ENCODE measurements at regions not wholly inside any gene's neighbourhood (a gene's known extent, or its start where the extent isn't known, plus 50 kb on each side); places are given as distances from the start of the nearest gene placed in this dataset.
A peak's percentile ranks its signal among the peaks of the same experiment; 100 is the strongest.

DNA sequence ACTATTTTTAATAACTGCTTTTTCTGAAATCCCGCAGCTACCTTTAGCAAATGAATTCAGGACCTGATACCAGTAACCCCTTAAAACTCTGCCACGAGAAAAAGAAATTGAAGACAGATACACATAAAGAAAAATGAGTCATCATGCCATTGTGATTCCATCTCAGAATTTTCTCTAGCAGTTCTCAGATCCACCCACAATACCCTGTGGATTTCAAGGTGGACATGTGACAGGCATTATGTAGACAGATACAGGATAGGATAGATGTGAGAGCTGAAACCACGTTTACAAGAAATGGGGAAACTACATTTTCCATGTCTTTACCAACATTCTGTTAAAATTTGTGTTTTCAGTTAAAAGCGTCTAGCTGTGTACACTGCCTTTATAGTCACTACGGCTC is 291.9 kb upstream of the NR2F2 start:
- Histone ChIP-seq H3K27me3 (ENCODE audit: insufficient read depth, poor library complexity, severe bottlenecking) (no peaks in the 10 kb centered on the region), H3K27ac (replicated peaks) (no peak overlapping the region), H3K4me3 (replicated peaks; ENCODE audit: insufficient read depth, low read length) (no peak overlapping the region)
- TF ChIP-seq POLR2AphosphoS5 (IDR thresholded peaks at IDR 0.05; ENCODE audit: low read depth) (no peak), SPI1 (IDR thresholded peaks at IDR 0.05; ENCODE audit: borderline replicate concordance, low read depth) (no peak), GABPA (IDR thresholded peaks at IDR 0.05; ENCODE audit: low read depth) (no peak)
- DNase-seq (ENCODE audit: low read depth in 1 of 2, low spot score in 1 of 2) = no peak

DNA sequence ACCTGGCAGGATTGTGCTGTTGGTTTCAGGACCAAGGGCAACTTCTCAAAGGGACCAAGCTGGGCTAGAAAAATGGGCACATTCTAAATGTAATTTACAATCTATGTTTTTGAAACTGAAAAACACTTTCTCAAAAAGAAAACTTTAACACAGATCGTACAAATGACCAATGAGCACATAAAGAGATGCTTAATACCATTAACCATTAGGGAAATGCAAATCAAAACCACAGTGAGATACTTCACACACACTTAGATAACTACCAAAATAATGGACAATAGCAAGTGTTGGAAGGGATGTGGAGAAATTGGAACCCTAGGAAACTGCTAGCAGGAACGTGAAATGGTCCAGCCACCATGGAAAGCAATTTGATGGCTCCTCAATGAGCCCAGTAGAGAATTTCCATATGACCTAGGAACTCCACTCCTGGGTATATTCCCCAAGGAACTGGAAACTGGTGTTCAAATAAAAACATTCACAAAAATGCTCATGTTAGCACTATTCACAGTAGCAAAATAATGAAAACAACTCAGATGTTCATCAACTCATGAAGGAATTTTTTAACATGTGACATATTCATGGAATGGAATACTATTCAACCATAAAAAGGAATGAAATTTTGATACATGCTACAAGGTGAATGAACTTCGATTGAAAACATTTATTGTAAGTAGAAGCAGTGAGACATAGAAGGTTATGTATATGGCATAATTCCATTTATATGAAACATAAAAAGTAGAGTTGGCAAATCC is 288.3 kb upstream of the NR2F2 start:
- Histone ChIP-seq H3K4me3 (replicated peaks; ENCODE audit: insufficient read depth, low read length) (no peak overlapping the region), H3K27ac (replicated peaks) (peak overlapping the region; percentile 91), H3K27me3 (ENCODE audit: insufficient read depth, poor library complexity, severe bottlenecking) (no peaks in the 10 kb centered on the region)
- no peak for DNase-seq (ENCODE audit: low read depth in 1 of 2, low spot score in 1 of 2)
- TF ChIP-seq SPI1 (IDR thresholded peaks at IDR 0.05; ENCODE audit: borderline replicate concordance, low read depth) (no peak), GABPA (IDR thresholded peaks at IDR 0.05; ENCODE audit: low read depth) (no peak), POLR2AphosphoS5 (IDR thresholded peaks at IDR 0.05; ENCODE audit: low read depth) (no peak)
- TF ChIP-seq, protein P1, sequence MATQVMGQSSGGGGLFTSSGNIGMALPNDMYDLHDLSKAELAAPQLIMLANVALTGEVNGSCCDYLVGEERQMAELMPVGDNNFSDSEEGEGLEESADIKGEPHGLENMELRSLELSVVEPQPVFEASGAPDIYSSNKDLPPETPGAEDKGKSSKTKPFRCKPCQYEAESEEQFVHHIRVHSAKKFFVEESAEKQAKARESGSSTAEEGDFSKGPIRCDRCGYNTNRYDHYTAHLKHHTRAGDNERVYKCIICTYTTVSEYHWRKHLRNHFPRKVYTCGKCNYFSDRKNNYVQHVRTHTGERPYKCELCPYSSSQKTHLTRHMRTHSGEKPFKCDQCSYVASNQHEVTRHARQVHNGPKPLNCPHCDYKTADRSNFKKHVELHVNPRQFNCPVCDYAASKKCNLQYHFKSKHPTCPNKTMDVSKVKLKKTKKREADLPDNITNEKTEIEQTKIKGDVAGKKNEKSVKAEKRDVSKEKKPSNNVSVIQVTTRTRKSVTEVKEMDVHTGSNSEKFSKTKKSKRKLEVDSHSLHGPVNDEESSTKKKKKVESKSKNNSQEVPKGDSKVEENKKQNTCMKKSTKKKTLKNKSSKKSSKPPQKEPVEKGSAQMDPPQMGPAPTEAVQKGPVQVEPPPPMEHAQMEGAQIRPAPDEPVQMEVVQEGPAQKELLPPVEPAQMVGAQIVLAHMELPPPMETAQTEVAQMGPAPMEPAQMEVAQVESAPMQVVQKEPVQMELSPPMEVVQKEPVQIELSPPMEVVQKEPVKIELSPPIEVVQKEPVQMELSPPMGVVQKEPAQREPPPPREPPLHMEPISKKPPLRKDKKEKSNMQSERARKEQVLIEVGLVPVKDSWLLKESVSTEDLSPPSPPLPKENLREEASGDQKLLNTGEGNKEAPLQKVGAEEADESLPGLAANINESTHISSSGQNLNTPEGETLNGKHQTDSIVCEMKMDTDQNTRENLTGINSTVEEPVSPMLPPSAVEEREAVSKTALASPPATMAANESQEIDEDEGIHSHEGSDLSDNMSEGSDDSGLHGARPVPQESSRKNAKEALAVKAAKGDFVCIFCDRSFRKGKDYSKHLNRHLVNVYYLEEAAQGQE (IDR thresholded peaks at IDR 0.05; ENCODE audit: insufficient replicate concordance, low read depth) = no peak
- TF ChIP-seq, protein P2, sequence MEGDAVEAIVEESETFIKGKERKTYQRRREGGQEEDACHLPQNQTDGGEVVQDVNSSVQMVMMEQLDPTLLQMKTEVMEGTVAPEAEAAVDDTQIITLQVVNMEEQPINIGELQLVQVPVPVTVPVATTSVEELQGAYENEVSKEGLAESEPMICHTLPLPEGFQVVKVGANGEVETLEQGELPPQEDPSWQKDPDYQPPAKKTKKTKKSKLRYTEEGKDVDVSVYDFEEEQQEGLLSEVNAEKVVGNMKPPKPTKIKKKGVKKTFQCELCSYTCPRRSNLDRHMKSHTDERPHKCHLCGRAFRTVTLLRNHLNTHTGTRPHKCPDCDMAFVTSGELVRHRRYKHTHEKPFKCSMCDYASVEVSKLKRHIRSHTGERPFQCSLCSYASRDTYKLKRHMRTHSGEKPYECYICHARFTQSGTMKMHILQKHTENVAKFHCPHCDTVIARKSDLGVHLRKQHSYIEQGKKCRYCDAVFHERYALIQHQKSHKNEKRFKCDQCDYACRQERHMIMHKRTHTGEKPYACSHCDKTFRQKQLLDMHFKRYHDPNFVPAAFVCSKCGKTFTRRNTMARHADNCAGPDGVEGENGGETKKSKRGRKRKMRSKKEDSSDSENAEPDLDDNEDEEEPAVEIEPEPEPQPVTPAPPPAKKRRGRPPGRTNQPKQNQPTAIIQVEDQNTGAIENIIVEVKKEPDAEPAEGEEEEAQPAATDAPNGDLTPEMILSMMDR (IDR thresholded peaks at IDR 0.05; ENCODE audit: insufficient read depth, low read length) = no peak

DNA sequence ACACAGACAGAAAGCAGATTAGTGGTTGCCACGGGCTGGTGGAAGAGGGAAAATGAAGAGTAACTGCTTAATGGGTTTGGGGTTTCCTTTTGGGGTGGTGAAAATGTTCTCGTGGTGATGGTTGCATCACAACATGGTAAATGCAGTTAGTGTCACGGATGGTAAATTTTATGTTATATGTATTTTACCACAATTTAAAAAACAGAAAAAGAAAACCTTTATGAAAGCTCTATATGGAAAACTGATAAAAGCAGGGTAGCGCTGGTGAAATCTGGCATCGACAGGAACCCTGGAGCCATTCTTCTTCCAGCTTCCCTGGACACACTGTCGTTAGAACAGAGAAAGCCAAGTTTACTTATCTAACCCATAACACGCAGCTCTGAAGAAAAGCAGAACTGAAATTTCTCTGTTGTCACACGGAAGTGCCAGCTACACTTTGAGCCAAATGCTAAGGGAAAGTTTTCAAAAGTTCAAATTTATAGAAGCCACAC is 287.7 kb upstream of the NR2F2 start:
- DNase-seq (ENCODE audit: low read depth in 1 of 2, low spot score in 1 of 2) = peak; percentile 38 to 80
- Histone ChIP-seq H3K4me3 (replicated peaks; ENCODE audit: insufficient read depth, low read length) (0 out of 2 replicates have a peak overlapping the region, but pooled peaks have one; percentile 4), H3K27me3 (ENCODE audit: insufficient read depth, poor library complexity, severe bottlenecking) (no peaks in the 10 kb centered on the region), H3K27ac (replicated peaks) (peak overlapping the region; percentile 91)
- no peak for TF ChIP-seq GABPA (IDR thresholded peaks at IDR 0.05; ENCODE audit: low read depth)
- TF ChIP-seq POLR2AphosphoS5 (IDR thresholded peaks at IDR 0.05; ENCODE audit: low read depth) = peak; percentile 37; the same call in 1 of the 2 replicates
- TF ChIP-seq, protein P2 (IDR thresholded peaks at IDR 0.05; ENCODE audit: insufficient read depth, low read length) = no peak
- TF ChIP-seq, protein P1 (IDR thresholded peaks at IDR 0.05; ENCODE audit: insufficient replicate concordance, low read depth) = no peak
- TF ChIP-seq SPI1 (IDR thresholded peaks at IDR 0.05; ENCODE audit: borderline replicate concordance, low read depth) = peak; percentile 97

DNA sequence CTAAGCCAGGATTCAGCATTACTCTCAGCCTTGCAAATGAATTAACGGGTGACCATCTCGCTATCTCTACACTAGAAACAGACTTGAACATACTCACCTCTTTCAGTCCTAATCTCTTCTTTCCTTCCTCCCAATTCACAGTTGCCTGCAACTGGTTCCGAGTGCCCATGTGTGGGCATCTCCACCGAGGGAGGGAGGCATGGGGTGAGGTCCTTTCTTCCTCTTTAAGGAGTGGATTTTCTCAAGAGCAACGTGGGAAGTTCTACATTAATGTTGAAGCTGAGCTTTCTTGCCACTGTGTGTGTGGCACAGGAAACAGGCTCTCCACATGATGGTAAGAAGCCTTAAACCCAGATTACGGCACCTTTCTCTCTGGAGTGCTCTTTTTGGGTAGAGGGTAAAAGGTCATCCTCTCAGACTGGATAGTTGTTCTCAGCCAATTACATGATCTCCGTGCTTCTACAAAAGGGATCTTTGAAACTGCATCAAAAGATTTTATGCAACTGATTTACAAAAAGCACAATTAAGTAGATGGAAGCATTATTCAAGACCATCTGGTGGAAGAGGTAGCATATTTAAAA is 286.8 kb upstream of the NR2F2 start:
- peak in 1 of 2 experiments; percentile 77 for DNase-seq (ENCODE audit: low read depth in 1 of 2, low spot score in 1 of 2)
- TF ChIP-seq POLR2AphosphoS5 (IDR thresholded peaks at IDR 0.05; ENCODE audit: low read depth) (no peak), SPI1 (IDR thresholded peaks at IDR 0.05; ENCODE audit: borderline replicate concordance, low read depth) (no peak)
- TF ChIP-seq, protein P2 (IDR thresholded peaks at IDR 0.05; ENCODE audit: insufficient read depth, low read length) = no peak
- TF ChIP-seq, protein P1 (IDR thresholded peaks at IDR 0.05; ENCODE audit: insufficient replicate concordance, low read depth) = no peak
- peak overlapping the region; percentile 91 for H3K27ac ChIP-seq (replicated peaks)
- H3K4me3 ChIP-seq (replicated peaks; ENCODE audit: insufficient read depth, low read length) = no peak overlapping the region
- no peaks in the 10 kb centered on the region for H3K27me3 ChIP-seq (ENCODE audit: insufficient read depth, poor library complexity, severe bottlenecking)
